Activated CD8-positive, alpha-beta T cell treated with anti-CD3 and anti-CD28 coated beads for 36 hours (primary cell): ENCODE measurements at regions not wholly inside any gene's neighbourhood (a gene's known extent, or its start where the extent isn't known, plus 50 kb on each side); places are given as distances from the start of the nearest gene placed in this dataset.

ENCODE experiments used
- ATAC-seq: fragments of 200-7000 bp; cut with Tn5 transposase; one replicate; pipeline ENCODE4 v1.10.0; 2021; ENCODE audit warnings: mild to moderate bottlenecking, moderate library complexity
- CTCF ChIA-PET: fragments of 350-600 bp; sonication (Branson Sonifier 250); formaldehyde crosslinking; loops from one replicate; lab custom pipeline; 2021; ENCODE audit warnings: antibody characterized with exemption; lab: Charles Lee
- POLR2A ChIA-PET: fragments of 350-600 bp; sonication (Branson Sonifier 250); formaldehyde crosslinking; loops from one replicate; lab custom pipeline; 2021; ENCODE audit warnings: antibody characterized with exemption; lab: Charles Lee
- DNase-seq: peaks from one replicate; pipeline ENCODE4 v3.0.0-alpha.2; 2020
- H3K27ac Mint-ChIP-seq: one replicate; pipeline ENCODE4 v1.8.0; 2021; ENCODE audit warnings: mild to moderate bottlenecking, mixed read lengths
- H3K27me3 Mint-ChIP-seq: one replicate; pipeline ENCODE4 v1.8.0; 2021; ENCODE audit warnings: mixed read lengths
- H3K36me3 Mint-ChIP-seq: one replicate; pipeline ENCODE4 v1.8.0; 2021; ENCODE audit warnings: low read depth, mixed read lengths
- H3K4me1 Mint-ChIP-seq: one replicate; pipeline ENCODE4 v1.8.0; 2021; ENCODE audit warnings: low read depth, mixed read lengths
- H3K4me3 Mint-ChIP-seq: one replicate; pipeline ENCODE4 v1.8.0; 2021; ENCODE audit warnings: mild to moderate bottlenecking, moderate library complexity, mixed read lengths
- H3K9me3 Mint-ChIP-seq: one replicate; pipeline ENCODE4 v1.8.0; 2021; ENCODE audit warnings: mixed read lengths
- CTCF ChIP-seq: fragments of 200-600 bp; IDR thresholded peaks from one replicate; pipeline ENCODE4 v1.8.0; 2022; ENCODE audit warnings: antibody characterized with exemption, mild to moderate bottlenecking
- intact Hi-C: fragments of 100-400 bp; cut with micrococcal nuclease; formaldehyde crosslinking; loops from one replicate; pipeline ENCODE4 v1.10.0; 2022

- intact Hi-C loops, result no loop called here
- TF ChIP-seq CTCF, result no peak
- Mint-ChIP-seq H3K4me1 (peaks cover 37% of the 10 kb centered on the region), H3K27ac (peak overlapping the region; percentile 57), H3K4me3 (peak overlapping the region; percentile 57), H3K27me3 (peaks cover 1% of the 10 kb centered on the region), H3K36me3 (no peaks in the 10 kb centered on the region), H3K9me3 (no peaks in the 10 kb centered on the region)
- ChIA-PET CTCF (no interaction called here), POLR2A (no interaction called here)
- no peak for DNase-seq
- peak; percentile 21 for ATAC-seq
These were observed 609.5 kb upstream of the ARID1B start for GRCh38 chr6:156167625-156168071.

GRCh38 chr6:156167016-156167624 lies 610.1 kb upstream of the ARID1B start:
- TF ChIP-seq CTCF, result no peak
- H3K27me3 Mint-ChIP-seq, result no peaks in the 10 kb centered on the region
- POLR2A ChIA-PET, result no interaction called here
- DNase-seq (no peak), ATAC-seq (peak; percentile 48)
- H3K27ac Mint-ChIP-seq, result peak overlapping the region; percentile 57
- H3K4me1 Mint-ChIP-seq, result peaks cover 37% of the 10 kb centered on the region
- H3K36me3 Mint-ChIP-seq, result no peaks in the 10 kb centered on the region
- CTCF ChIA-PET, result no interaction called here
- intact Hi-C loops, result no loop called here
- H3K4me3 Mint-ChIP-seq, result peak overlapping the region; percentile 57
- H3K9me3 Mint-ChIP-seq, result no peaks in the 10 kb centered on the region

GRCh38 chr6:156166093-156166492 lies 611.1 kb upstream of the ARID1B start:
- intact Hi-C loops, result no loop called here
- H3K9me3 Mint-ChIP-seq, result no peaks in the 10 kb centered on the region
- peak overlapping the region; percentile 31 for H3K27ac Mint-ChIP-seq
- H3K27me3 Mint-ChIP-seq, result no peaks in the 10 kb centered on the region
- POLR2A ChIA-PET, result no interaction called here
- ATAC-seq (no peak), DNase-seq (no peak)
- H3K4me1 Mint-ChIP-seq, result peaks cover 37% of the 10 kb centered on the region
- CTCF ChIA-PET, result no interaction called here
- no peaks in the 10 kb centered on the region for H3K36me3 Mint-ChIP-seq
- no peak overlapping the region for H3K4me3 Mint-ChIP-seq
- TF ChIP-seq CTCF, result no peak

- intact Hi-C loops, result no loop called here
- POLR2A ChIA-PET, result no interaction called here
- DNase-seq (no peak), ATAC-seq (no peak)
- Mint-ChIP-seq H3K27ac (no peak overlapping the region), H3K4me3 (no peak overlapping the region), H3K27me3 (no peaks in the 10 kb centered on the region), H3K4me1 (peaks cover 36% of the 10 kb centered on the region), H3K36me3 (no peaks in the 10 kb centered on the region), H3K9me3 (no peaks in the 10 kb centered on the region)
- no peak for TF ChIP-seq CTCF
- CTCF ChIA-PET, result no interaction called here
These were observed 612.3 kb upstream of the ARID1B start for GRCh38 chr6:156164701-156165452.

- intact Hi-C loops, result no loop called here
- Mint-ChIP-seq H3K27me3 (no peaks in the 10 kb centered on the region), H3K4me3 (no peak overlapping the region), H3K4me1 (peaks cover 33% of the 10 kb centered on the region), H3K36me3 (no peaks in the 10 kb centered on the region), H3K27ac (no peak overlapping the region), H3K9me3 (no peaks in the 10 kb centered on the region)
- TF ChIP-seq CTCF, result no peak
- ChIA-PET POLR2A (no interaction called here), CTCF (no interaction called here)
- DNase-seq (no peak), ATAC-seq (peak; percentile 37)
These were observed 613.9 kb upstream of the ARID1B start for GRCh38 chr6:156163311-156163710.
